ENCODE measurements at regions not wholly inside any gene's neighbourhood (a gene's known extent, or its start where the extent isn't known, plus 50 kb on each side); places are given as distances from the start of the nearest gene placed in this dataset.

GRCh38 chr11:71311176-71311925 is 59.0 kb upstream of the SHANK2 start:
- TF ChIP-seq TAF1 (IDR thresholded peaks at IDR 0.05; ENCODE audit: low read depth, low read length) (no peak), POLR2A (IDR thresholded peaks at IDR 0.05; ENCODE audit: low read depth, low read length) (no peak), POLR2AphosphoS5 (IDR thresholded peaks at IDR 0.05; ENCODE audit: low read depth, low read length) (no peak), PAX5 (IDR thresholded peaks at IDR 0.05; ENCODE audit: insufficient read depth, low read length, severe bottlenecking) (no peak)

Data from GM12891 (cell line).